ENCODE measurements at regions not wholly inside any gene's neighbourhood (a gene's known extent, or its start where the extent isn't known, plus 50 kb on each side); places are given as distances from the start of the nearest gene placed in this dataset.

- Histone ChIP-seq H4K20me1 (ENCODE audit: control insufficient read depth, insufficient read depth, low read depth, low read length) (no peaks in the 10 kb centered on the region), H3K36me3 (ENCODE audit: control insufficient read depth, low read length) (no peaks in the 10 kb centered on the region), H3K9me2 (replicated peaks; ENCODE audit: control insufficient read depth, low read length) (no peaks in the 10 kb centered on the region), H3K4me3 (ENCODE audit: low read length) (no peak overlapping the region), H3F3A (ENCODE audit: control insufficient read depth, insufficient read depth) (no peaks in the 10 kb centered on the region), H3K79me2 (ENCODE audit: control insufficient read depth, low read length) (no peaks in the 10 kb centered on the region), H3K9me3 (ENCODE audit: control insufficient read depth, insufficient read depth, low read length) (no peaks in the 10 kb centered on the region), H3K4me1 (ENCODE audit: control insufficient read depth, low read length) (no peaks in the 10 kb centered on the region), H3K27me3 (ENCODE audit: control insufficient read depth, low read length) (no peaks in the 10 kb centered on the region; the same call in 1 of the 2 replicates), H3K27ac (ENCODE audit: low read depth, low read length) (no peak overlapping the region), H3K4me2 (ENCODE audit: low read length) (no peak overlapping the region)
- no peak for TF ChIP-seq EZH2phosphoT487 (IDR thresholded peaks at IDR 0.05; ENCODE audit: borderline replicate concordance, low read length)
Observed at GRCh38 chr20:56809668-56810067, 180.6 kb downstream of the TFAP2C start.

- Histone ChIP-seq H3K27me3 (ENCODE audit: control insufficient read depth, low read length) (no peaks in the 10 kb centered on the region; the same call in 1 of the 2 replicates), H3K79me2 (ENCODE audit: control insufficient read depth, low read length) (no peaks in the 10 kb centered on the region), H3K9me3 (ENCODE audit: control insufficient read depth, insufficient read depth, low read length) (no peaks in the 10 kb centered on the region), H3K27ac (ENCODE audit: low read depth, low read length) (no peak overlapping the region), H3K9me2 (replicated peaks; ENCODE audit: control insufficient read depth, low read length) (no peaks in the 10 kb centered on the region), H3F3A (ENCODE audit: control insufficient read depth, insufficient read depth) (no peaks in the 10 kb centered on the region), H3K4me2 (ENCODE audit: low read length) (no peak overlapping the region), H3K36me3 (ENCODE audit: control insufficient read depth, low read length) (no peaks in the 10 kb centered on the region), H3K4me1 (ENCODE audit: control insufficient read depth, low read length) (no peaks in the 10 kb centered on the region), H3K4me3 (ENCODE audit: low read length) (no peak overlapping the region), H4K20me1 (ENCODE audit: control insufficient read depth, insufficient read depth, low read depth, low read length) (no peaks in the 10 kb centered on the region)
- TF ChIP-seq CTCF (IDR thresholded peaks at IDR 0.05; ENCODE audit: low read depth, low read length, poor library complexity, severe bottlenecking) = no peak
- no peak for TF ChIP-seq EZH2phosphoT487 (IDR thresholded peaks at IDR 0.05; ENCODE audit: borderline replicate concordance, low read length)
Observed at GRCh38 chr20:56810141-56810540, 181.0 kb downstream of the TFAP2C start.

- Histone ChIP-seq H3K9me3 (ENCODE audit: control insufficient read depth, insufficient read depth, low read length) (no peaks in the 10 kb centered on the region), H3K27me3 (ENCODE audit: control insufficient read depth, low read length) (peaks cover 16% of the 10 kb centered on the region), H3K4me3 (ENCODE audit: low read length) (no peak overlapping the region), H3K36me3 (ENCODE audit: control insufficient read depth, low read length) (no peaks in the 10 kb centered on the region), H4K20me1 (ENCODE audit: control insufficient read depth, insufficient read depth, low read depth, low read length) (no peaks in the 10 kb centered on the region), H3K4me2 (ENCODE audit: low read length) (no peak overlapping the region), H3K27ac (ENCODE audit: low read depth, low read length) (no peak overlapping the region), H3K9me2 (replicated peaks; ENCODE audit: control insufficient read depth, low read length) (no peaks in the 10 kb centered on the region), H3K79me2 (ENCODE audit: control insufficient read depth, low read length) (no peaks in the 10 kb centered on the region), H3F3A (ENCODE audit: control insufficient read depth, insufficient read depth) (no peaks in the 10 kb centered on the region), H3K4me1 (ENCODE audit: control insufficient read depth, low read length) (no peaks in the 10 kb centered on the region)
- TF ChIP-seq CTCF (IDR thresholded peaks at IDR 0.05; ENCODE audit: low read depth, low read length, poor library complexity, severe bottlenecking) = no peak
Observed at GRCh38 chr20:56815796-56816195, 186.7 kb downstream of the TFAP2C start.

GRCh38 chr20:56816349-56816748, 187.2 kb downstream of the TFAP2C start:
- no peaks in the 10 kb centered on the region for H3F3A ChIP-seq (ENCODE audit: control insufficient read depth, insufficient read depth)
- no peak overlapping the region for H3K27ac ChIP-seq (ENCODE audit: low read depth, low read length)
- no peaks in the 10 kb centered on the region for H4K20me1 ChIP-seq (ENCODE audit: control insufficient read depth, insufficient read depth, low read depth, low read length)
- H3K27me3 ChIP-seq (ENCODE audit: control insufficient read depth, low read length) = peaks cover 20% of the 10 kb centered on the region
- H3K4me2 ChIP-seq (ENCODE audit: low read length) = no peak overlapping the region
- no peaks in the 10 kb centered on the region for H3K36me3 ChIP-seq (ENCODE audit: control insufficient read depth, low read length)
- H3K9me3 ChIP-seq (ENCODE audit: control insufficient read depth, insufficient read depth, low read length) = no peaks in the 10 kb centered on the region
- no peak for TF ChIP-seq CTCF (IDR thresholded peaks at IDR 0.05; ENCODE audit: low read depth, low read length, poor library complexity, severe bottlenecking)
- TF ChIP-seq EZH2phosphoT487 (IDR thresholded peaks at IDR 0.05; ENCODE audit: borderline replicate concordance, low read length) = no peak
- H3K4me1 ChIP-seq (ENCODE audit: control insufficient read depth, low read length) = no peaks in the 10 kb centered on the region
- H3K4me3 ChIP-seq (ENCODE audit: low read length) = no peak overlapping the region
- H3K9me2 ChIP-seq (replicated peaks; ENCODE audit: control insufficient read depth, low read length) = no peaks in the 10 kb centered on the region
- no peaks in the 10 kb centered on the region for H3K79me2 ChIP-seq (ENCODE audit: control insufficient read depth, low read length)
